HCT116 (cell line): ENCODE measurements at regions not wholly inside any gene's neighbourhood (a gene's known extent, or its start where the extent isn't known, plus 50 kb on each side); places are given as distances from the start of the nearest gene placed in this dataset.

Experiments
- ATAC-seq: fragments of 200-7000 bp; cut with Tn5 transposase; 2 replicates; pipeline ENCODE4 v1.9.1; 2020; ENCODE audit warnings: mild to moderate bottlenecking, moderate library complexity
- BruUV-seq: library from RNA; stranded (reverse); fragments of 400-500 nt; replicated peaks from 2 replicates; lab custom pipeline; 2021; lab: Mats Ljungman, UMichigan
- CTCF ChIA-PET: fragments of 300-600 bp; sonication (Branson Sonifier 250); formaldehyde crosslinking; loops from one replicate; lab custom pipeline; 2021; ENCODE audit warnings: antibody characterized with exemption; lab: Charles Lee
- POLR2A ChIA-PET: fragments of 300-600, 350-600 bp; sonication (Branson Sonifier 250); formaldehyde crosslinking; loops from one replicate; lab custom pipeline; 2021; ENCODE audit warnings: antibody characterized with exemption; lab: Charles Lee
- RAD21 ChIA-PET, 2 experiments: fragments of 300-600 bp; sonication (Branson Sonifier 250); formaldehyde crosslinking; loops; one replicate each; lab custom pipeline; 2023; ENCODE audit warnings: low total read pairs in 2 of 2; ENCODE audit not compliant: uncharacterized antibody in 2 of 2, unreplicated experiment in 2 of 2, low non-redundant PET in 1 of 2; lab: Charles Lee
- DNase-seq: peaks from one replicate; pipeline ENCODE4 v3.0.0-alpha.2; 2010; ENCODE audit warnings: low read depth, low spot score
- H2AFZ ChIP-seq: fragments of 200-600 bp; shearing (Covaris generic), sonication (generic); 2 replicates; pipeline ENCODE4 v1.6.1; 2017; ENCODE audit warnings: low read depth, mixed run types, mixed read lengths, antibody characterized with exemption, low read length; ENCODE audit not compliant: poor library complexity, severe bottlenecking
- H3K27ac ChIP-seq: 2 replicates; pipeline ENCODE4 v1.5.1; 2012; ENCODE audit warnings: low read depth, low read length
- H3K27me3 ChIP-seq: fragments of 200-600 bp; sonication (generic); 2 replicates; pipeline ENCODE4 v1.6.1; 2016; ENCODE audit warnings: mixed run types, low read length, mixed read lengths; ENCODE audit not compliant: insufficient read depth
- H3K36me3 ChIP-seq, 2 experiments: fragments of 200-500 bp in 1 of 2; fragments of 200-600 bp in 1 of 2; sonication (Bioruptor generic) in 1 of 2; sonication (generic) in 1 of 2; 2 replicates each; pipeline versions ENCODE4 v1.5.1 to v1.6.1; 2014 to 2016; ENCODE audit warnings: low read length in 2 of 2, inconsistent platforms in 1 of 2, mixed read lengths in 1 of 2, mixed run types in 1 of 2; ENCODE audit not compliant: insufficient read depth in 2 of 2, control insufficient read depth in 1 of 2
- H3K4me1 ChIP-seq, 2 experiments: fragments of 200-600 bp in 1 of 2; sonication (generic) in 1 of 2; 2 replicates each; pipeline versions ENCODE4 v1.5.1 to v1.6.1; 2012 to 2017; ENCODE audit warnings: low read length in 2 of 2, inconsistent platforms in 1 of 2, mild to moderate bottlenecking in 1 of 2, mixed read lengths in 1 of 2, mixed run types in 1 of 2, moderate library complexity in 1 of 2; ENCODE audit not compliant: insufficient read depth in 2 of 2, control insufficient read depth in 1 of 2
- H3K4me2 ChIP-seq: fragments of 200-600 bp; sonication (generic); 2 replicates; pipeline ENCODE4 v1.6.1; 2017; ENCODE audit warnings: mixed run types, low read length, mixed read lengths
- H3K4me3 ChIP-seq, 2 experiments: fragments of 200-600 bp in 1 of 2; sonication (generic) in 1 of 2; replicated peaks in 1 of 2; 2 replicates each; pipeline ENCODE4 v1.5.1; 2011 to 2016; ENCODE audit warnings: low read length in 2 of 2, control low read depth in 1 of 2, low read depth in 1 of 2, mild to moderate bottlenecking in 1 of 2, mixed read lengths in 1 of 2, mixed run types in 1 of 2
- H3K79me2 ChIP-seq: fragments of 200-600 bp; sonication (generic); 2 replicates; pipeline ENCODE4 v1.6.1; 2017; ENCODE audit warnings: mild to moderate bottlenecking, mixed run types, low read length, moderate library complexity, mixed read lengths; ENCODE audit not compliant: insufficient read depth
- H3K9ac ChIP-seq: fragments of 200-600 bp; sonication (generic); 2 replicates; pipeline ENCODE4 v1.6.1; 2016; ENCODE audit warnings: low read length, mixed read lengths
- H3K9me2 ChIP-seq: fragments of 200-600 bp; sonication (generic), shearing (Covaris generic); 2 replicates; pipeline ENCODE4 v1.6.1; 2017; ENCODE audit warnings: mixed run types, mild to moderate bottlenecking, moderate library complexity; ENCODE audit not compliant: insufficient read depth
- H3K9me3 ChIP-seq, 2 experiments: fragments of 200-500 bp in 1 of 2; fragments of 200-600 bp in 1 of 2; sonication (Bioruptor generic) in 1 of 2; sonication (generic) in 1 of 2; 2 replicates each; pipeline ENCODE4 v1.6.1; 2014 to 2017; ENCODE audit warnings: low read length in 2 of 2, mixed read lengths in 2 of 2, inconsistent platforms in 1 of 2, low read depth in 1 of 2, mild to moderate bottlenecking in 1 of 2, mixed run types in 1 of 2, moderate library complexity in 1 of 2; ENCODE audit not compliant: control insufficient read depth in 1 of 2, insufficient read depth in 1 of 2
- H4K20me1 ChIP-seq: fragments of 200-600 bp; sonication (generic), shearing (Covaris generic); 2 replicates; pipeline ENCODE4 v1.6.1; 2017; ENCODE audit warnings: mixed run types, mild to moderate bottlenecking, moderate library complexity; ENCODE audit not compliant: insufficient read depth
- CBX3 ChIP-seq: IDR thresholded peaks from 2 replicates; pipeline ENCODE4 v1.6.1; 2012; ENCODE audit warnings: low read depth
- EGR1 ChIP-seq: IDR thresholded peaks from 2 replicates; pipeline ENCODE4 v1.6.1; 2012; ENCODE audit warnings: low read depth
- EZH2phosphoT487 ChIP-seq: fragments of 200-600 bp; IDR thresholded peaks from 2 replicates; pipeline ENCODE4 v1.6.1; 2018; ENCODE audit warnings: antibody characterized with exemption, borderline replicate concordance
- FOSL1 ChIP-seq: IDR thresholded peaks from 2 replicates; pipeline ENCODE4 v1.6.1; 2012; ENCODE audit warnings: low read depth
- JUND ChIP-seq: IDR thresholded peaks from 2 replicates; pipeline ENCODE4 v1.6.1; 2012
- POLR2AphosphoS5 ChIP-seq: IDR thresholded peaks from 2 replicates; pipeline ENCODE4 v1.6.1; 2011; ENCODE audit warnings: mild to moderate bottlenecking, low read depth, low read length, moderate library complexity
- RAD21 ChIP-seq: IDR thresholded peaks from 2 replicates; pipeline ENCODE4 v1.6.1; 2012; ENCODE audit warnings: low read depth, mild to moderate bottlenecking
- SIN3A ChIP-seq: IDR thresholded peaks from 2 replicates; pipeline ENCODE4 v1.6.1; 2012; ENCODE audit warnings: low read depth
- SP1 ChIP-seq: IDR thresholded peaks from 2 replicates; pipeline ENCODE4 v1.6.1; 2012; ENCODE audit warnings: low read depth
- SRF ChIP-seq: IDR thresholded peaks from 2 replicates; pipeline ENCODE4 v1.6.1; 2012; ENCODE audit warnings: low read depth
- TCF7L2 ChIP-seq: IDR thresholded peaks from 2 replicates; pipeline ENCODE4 v1.7.0; 2011; ENCODE audit warnings: borderline replicate concordance, inconsistent platforms; ENCODE audit not compliant: insufficient read depth, insufficient read length; ENCODE audit errors: extremely low read depth
- YY1 ChIP-seq: IDR thresholded peaks from 2 replicates; pipeline ENCODE4 v1.6.1; 2011; ENCODE audit warnings: low read length, low read depth, moderate library complexity, mild to moderate bottlenecking; ENCODE audit not compliant: insufficient replicate concordance; ENCODE audit errors: extremely low read depth
- ZFX ChIP-seq: fragments of 450-650 bp; IDR thresholded peaks from 2 replicates; pipeline ENCODE4 v1.6.1; 2017
- intact Hi-C: fragments of 100-400 bp; cut with micrococcal nuclease; formaldehyde crosslinking; loops from 2 replicates; pipeline ENCODE4 v1.10.0; 2022
- TF ChIP-seq, protein P1 (sequence below): IDR thresholded peaks from 2 replicates; pipeline ENCODE4 v1.6.1; 2011; ENCODE audit warnings: mild to moderate bottlenecking, low read length, moderate library complexity; ENCODE audit not compliant: insufficient replicate concordance; ENCODE audit errors: extremely low read depth
- TF ChIP-seq, protein P2 (sequence below): IDR thresholded peaks from 2 replicates; pipeline ENCODE4 v1.6.1; 2012
- TF ChIP-seq, protein P3 (sequence below): IDR thresholded peaks from 2 replicates; pipeline ENCODE4 v1.6.1; 2012
- TF ChIP-seq, protein P4 (sequence below): IDR thresholded peaks from 2 replicates; pipeline ENCODE4 v1.6.1; 2012; ENCODE audit warnings: low read depth

DNA sequence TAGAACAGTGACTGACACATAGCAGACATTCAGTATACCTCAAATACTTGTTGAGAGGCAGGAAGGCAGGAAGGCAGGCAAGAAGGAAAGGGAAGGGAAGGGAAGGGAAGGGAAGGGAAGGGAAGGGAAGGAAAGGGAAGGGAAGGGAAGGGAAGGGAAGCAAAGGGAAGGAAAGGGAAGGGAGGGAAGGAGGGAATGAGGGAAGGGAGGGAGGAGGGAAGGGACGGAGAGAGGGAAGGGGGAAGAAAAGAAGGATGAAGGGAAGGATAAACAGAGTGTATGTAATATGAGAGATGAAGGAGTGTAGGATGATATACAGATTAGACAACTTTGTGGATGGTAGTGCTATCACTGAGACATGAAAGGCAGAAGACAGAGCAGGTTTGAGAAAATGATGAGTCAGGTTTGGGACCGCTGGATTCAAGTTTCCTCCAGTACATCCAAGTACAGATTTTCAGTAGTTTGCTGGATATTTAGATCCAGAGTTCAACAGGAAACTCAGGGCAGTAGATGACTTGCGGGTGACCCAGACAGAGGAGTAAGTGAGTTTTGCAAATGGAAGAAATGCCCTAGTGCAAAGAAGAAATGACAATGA, 85.9 kb downstream of the MAFB start:
- CTCF ChIA-PET = no interaction called here
- TF ChIP-seq, protein P1, sequence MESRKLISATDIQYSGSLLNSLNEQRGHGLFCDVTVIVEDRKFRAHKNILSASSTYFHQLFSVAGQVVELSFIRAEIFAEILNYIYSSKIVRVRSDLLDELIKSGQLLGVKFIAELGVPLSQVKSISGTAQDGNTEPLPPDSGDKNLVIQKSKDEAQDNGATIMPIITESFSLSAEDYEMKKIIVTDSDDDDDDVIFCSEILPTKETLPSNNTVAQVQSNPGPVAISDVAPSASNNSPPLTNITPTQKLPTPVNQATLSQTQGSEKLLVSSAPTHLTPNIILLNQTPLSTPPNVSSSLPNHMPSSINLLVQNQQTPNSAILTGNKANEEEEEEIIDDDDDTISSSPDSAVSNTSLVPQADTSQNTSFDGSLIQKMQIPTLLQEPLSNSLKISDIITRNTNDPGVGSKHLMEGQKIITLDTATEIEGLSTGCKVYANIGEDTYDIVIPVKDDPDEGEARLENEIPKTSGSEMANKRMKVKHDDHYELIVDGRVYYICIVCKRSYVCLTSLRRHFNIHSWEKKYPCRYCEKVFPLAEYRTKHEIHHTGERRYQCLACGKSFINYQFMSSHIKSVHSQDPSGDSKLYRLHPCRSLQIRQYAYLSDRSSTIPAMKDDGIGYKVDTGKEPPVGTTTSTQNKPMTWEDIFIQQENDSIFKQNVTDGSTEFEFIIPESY = no peak
- TF ChIP-seq POLR2AphosphoS5 (no peak), YY1 (no peak), ZFX (no peak), SRF (no peak), SP1 (no peak), FOSL1 (no peak), TCF7L2 (no peak), RAD21 (no peak), CBX3 (no peak), EGR1 (no peak), SIN3A (no peak), JUND (no peak), EZH2phosphoT487 (no peak)
- TF ChIP-seq, protein P2, sequence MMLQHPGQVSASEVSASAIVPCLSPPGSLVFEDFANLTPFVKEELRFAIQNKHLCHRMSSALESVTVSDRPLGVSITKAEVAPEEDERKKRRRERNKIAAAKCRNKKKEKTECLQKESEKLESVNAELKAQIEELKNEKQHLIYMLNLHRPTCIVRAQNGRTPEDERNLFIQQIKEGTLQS = no peak
- TF ChIP-seq, protein P3, sequence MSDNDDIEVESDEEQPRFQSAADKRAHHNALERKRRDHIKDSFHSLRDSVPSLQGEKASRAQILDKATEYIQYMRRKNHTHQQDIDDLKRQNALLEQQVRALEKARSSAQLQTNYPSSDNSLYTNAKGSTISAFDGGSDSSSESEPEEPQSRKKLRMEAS = no peak
- TF ChIP-seq, protein P4, sequence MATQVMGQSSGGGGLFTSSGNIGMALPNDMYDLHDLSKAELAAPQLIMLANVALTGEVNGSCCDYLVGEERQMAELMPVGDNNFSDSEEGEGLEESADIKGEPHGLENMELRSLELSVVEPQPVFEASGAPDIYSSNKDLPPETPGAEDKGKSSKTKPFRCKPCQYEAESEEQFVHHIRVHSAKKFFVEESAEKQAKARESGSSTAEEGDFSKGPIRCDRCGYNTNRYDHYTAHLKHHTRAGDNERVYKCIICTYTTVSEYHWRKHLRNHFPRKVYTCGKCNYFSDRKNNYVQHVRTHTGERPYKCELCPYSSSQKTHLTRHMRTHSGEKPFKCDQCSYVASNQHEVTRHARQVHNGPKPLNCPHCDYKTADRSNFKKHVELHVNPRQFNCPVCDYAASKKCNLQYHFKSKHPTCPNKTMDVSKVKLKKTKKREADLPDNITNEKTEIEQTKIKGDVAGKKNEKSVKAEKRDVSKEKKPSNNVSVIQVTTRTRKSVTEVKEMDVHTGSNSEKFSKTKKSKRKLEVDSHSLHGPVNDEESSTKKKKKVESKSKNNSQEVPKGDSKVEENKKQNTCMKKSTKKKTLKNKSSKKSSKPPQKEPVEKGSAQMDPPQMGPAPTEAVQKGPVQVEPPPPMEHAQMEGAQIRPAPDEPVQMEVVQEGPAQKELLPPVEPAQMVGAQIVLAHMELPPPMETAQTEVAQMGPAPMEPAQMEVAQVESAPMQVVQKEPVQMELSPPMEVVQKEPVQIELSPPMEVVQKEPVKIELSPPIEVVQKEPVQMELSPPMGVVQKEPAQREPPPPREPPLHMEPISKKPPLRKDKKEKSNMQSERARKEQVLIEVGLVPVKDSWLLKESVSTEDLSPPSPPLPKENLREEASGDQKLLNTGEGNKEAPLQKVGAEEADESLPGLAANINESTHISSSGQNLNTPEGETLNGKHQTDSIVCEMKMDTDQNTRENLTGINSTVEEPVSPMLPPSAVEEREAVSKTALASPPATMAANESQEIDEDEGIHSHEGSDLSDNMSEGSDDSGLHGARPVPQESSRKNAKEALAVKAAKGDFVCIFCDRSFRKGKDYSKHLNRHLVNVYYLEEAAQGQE = no peak
- H3K4me3 ChIP-seq = no peak overlapping the region
- no peaks in the 10 kb centered on the region for H3K4me1 ChIP-seq
- no peak overlapping the region for H3K27ac ChIP-seq
- intact Hi-C loops = no loop called here
- H4K20me1 ChIP-seq = no peaks in the 10 kb centered on the region
- H3K9ac ChIP-seq = no peak overlapping the region
- no peak overlapping the region for H2AFZ ChIP-seq
- no peaks in the 10 kb centered on the region for H3K9me3 ChIP-seq
- H3K4me2 ChIP-seq = no peak overlapping the region
- H3K36me3 ChIP-seq = no peaks in the 10 kb centered on the region
- H3K79me2 ChIP-seq = no peaks in the 10 kb centered on the region
- RAD21 ChIA-PET = no interaction called here
- H3K9me2 ChIP-seq = no peaks in the 10 kb centered on the region
- no TSS peak for BruUV-seq
- DNase-seq = no peak
- peaks cover 20% of the 10 kb centered on the region for H3K27me3 ChIP-seq
- ATAC-seq = no peak
- POLR2A ChIA-PET = no interaction called here
